ENCODE measurements at regions not wholly inside any gene's neighbourhood (a gene's known extent, or its start where the extent isn't known, plus 50 kb on each side); places are given as distances from the start of the nearest gene placed in this dataset.
"Not testable (repeated sequence)": the region's sequence is repeated elsewhere in the genome, so short reads cannot be mapped to it uniquely, and the experiment has no call there.

GRCh38 chr5:89087551-89088318 is 204.8 kb upstream of the MEF2C start:
- DNase-seq: no peak

- DNase-seq: no peak
Observed at GRCh38 chr5:89087128-89087527, 204.1 kb upstream of the MEF2C start.

- DNase-seq: no peak
Observed at GRCh38 chr5:89086390-89087086, 203.6 kb upstream of the MEF2C start.

- no peak for DNase-seq
Observed at GRCh38 chr5:89083791-89084190, 200.8 kb upstream of the MEF2C start.

DNA sequence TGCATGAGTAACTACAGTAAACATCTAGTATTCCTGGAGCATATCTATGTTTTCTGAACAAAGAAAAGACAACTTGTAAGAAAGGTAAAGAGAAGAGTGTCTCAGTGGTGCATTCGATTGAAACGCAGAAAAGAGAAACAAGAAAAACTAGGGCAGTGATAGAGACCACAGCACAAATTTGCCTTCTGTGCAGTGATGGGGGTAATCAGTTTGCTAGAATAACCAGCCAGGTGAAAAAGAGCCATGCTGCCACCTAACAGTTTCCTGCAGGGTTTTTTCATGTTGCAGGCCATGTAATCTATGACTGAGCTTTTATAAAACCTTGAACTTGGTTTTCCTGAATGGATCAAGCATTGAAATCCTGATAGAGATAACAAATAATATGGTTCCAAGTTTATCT is 198.4 kb upstream of the MEF2C start:
- no peak for DNase-seq

DNA sequence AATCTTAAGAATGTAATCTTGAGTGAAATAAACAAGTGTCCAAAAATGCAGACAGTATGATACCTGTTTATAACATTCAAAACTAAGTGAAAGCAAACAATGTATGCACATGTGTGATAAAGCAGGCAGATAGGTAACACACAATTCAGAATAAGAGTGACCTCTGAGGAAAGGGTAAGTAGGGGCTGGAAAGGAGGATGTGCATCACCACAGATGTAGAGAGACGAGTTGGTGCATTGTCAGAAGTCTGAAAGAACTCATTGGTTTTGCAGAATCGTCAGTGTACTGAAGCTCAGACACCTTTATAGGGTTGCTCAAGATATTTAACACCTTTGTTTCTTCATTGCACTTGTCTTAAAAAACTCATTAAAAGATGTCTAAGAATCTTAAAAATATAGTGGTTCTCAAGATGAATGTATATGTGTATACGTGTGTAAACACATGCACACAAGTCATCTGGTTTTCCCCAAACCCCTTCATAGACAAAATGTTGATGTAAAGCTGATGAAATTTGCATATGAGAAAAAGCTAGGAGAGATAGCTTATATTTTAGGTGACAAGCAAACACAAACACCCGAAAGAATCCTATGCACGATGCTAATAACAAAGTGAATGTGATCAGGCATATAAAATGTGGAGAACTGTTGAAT is 197.6 kb upstream of the MEF2C start:
- no peak for DNase-seq

GRCh38 chr5:89072842-89073672 is 190.1 kb upstream of the MEF2C start:
- no peak for DNase-seq

GRCh38 chr5:89071941-89072331 is 189.0 kb upstream of the MEF2C start:
- DNase-seq: no peak

GRCh38 chr5:89071101-89071940 is 188.3 kb upstream of the MEF2C start:
- DNase-seq: no peak

DNA sequence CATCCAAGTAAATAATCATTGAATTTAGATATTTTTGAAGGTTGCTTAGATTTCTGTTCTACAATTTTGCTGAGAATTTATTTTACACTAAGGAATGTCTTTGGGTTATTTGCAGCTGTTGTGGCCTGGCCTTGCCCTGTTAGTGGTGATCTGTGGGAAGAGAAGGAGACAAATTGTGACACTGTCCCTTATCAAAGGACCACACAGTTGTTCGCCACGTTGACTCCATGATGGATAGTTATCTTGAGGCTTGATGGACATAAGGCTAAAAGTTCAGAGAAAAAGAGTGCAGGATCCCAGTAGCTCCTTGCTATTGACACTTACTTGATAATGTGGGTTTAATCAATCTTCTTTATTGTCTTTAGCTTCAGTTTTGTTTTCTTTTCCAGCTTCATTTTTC is 186.6 kb upstream of the MEF2C start:
- DNase-seq: no peak

- DNase-seq: no peak
Observed at GRCh38 chr5:89067362-89067761, 184.4 kb upstream of the MEF2C start.

DNA sequence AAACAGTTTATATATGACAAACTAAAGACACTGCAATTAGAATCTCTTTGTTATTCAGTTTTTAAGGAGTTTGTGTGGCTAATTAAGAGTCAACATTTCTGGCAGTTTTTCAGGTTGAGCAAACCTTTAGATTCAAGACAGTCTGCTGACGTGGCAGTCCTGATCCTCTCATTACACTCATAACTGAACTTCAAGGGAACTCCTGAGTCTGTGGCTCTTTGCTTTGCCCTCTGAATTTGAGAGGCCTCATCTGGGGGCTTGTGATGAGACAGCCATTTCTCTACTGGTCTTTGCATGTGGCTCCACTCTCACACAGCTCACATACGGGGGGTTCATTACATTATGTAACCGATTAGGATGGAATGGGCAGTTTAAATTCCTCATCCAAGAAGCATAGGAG is 182.9 kb upstream of the MEF2C start:
- no peak for DNase-seq

DNA sequence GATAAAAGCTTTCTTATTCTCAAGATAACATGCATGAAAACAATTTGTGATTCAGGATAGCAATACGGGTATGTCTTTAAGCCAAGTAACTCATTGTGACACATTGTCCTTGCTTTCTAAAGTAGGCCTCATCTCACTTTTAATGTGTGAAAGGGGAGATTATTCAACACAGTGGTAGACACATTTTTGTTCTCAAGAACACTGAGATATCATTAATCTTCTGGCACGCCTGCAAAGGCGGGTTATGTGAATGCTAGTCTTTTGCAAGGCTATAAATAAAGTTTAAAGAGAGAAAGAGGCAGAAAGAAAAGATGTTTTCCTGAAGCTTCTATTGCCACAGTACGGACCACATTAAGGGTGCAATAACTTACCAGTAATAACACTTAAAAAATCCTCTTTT is 181.8 kb upstream of the MEF2C start:
- no peak for DNase-seq

DNA sequence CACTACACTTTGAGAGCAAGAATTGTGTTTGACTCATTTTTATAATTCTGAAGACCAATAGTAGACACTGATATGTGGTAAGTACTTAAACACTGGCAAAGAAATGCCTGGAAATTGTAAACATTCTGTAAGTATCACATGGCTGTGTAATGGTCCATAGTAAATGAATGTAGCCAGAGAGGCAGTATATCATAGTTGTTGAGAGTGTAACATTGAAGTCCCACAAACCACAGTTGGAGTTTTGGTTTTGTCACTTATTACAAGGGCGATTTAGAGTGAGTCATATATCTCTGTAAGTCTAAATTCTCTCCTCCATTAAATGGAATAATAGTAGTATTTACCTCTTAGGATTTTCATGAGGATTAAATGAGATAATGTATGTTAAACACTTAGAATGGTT is 181.1 kb upstream of the MEF2C start:
- DNase-seq: no peak

DNA sequence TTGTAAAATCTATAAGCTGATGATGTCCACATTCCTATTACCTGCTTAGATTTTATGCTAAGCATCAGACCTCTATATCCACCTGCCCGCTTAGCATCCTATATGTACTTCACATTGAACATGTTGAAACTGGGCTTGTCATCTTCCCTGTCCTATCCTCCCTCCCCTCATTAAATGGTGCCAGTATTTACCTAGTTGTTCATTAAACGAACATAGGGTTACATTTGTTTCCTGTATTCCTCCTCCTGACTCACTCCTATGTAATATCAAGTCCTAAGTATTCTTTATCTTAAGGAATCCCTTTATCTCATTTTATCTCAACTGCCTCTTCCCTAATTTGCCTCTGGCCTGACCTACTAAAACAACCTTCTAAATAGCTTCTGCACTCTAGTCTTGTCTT is 177.8 kb upstream of the MEF2C start:
- no peak for DNase-seq

- no peak for DNase-seq
Observed at GRCh38 chr5:89059274-89059673, 176.3 kb upstream of the MEF2C start.

DNA sequence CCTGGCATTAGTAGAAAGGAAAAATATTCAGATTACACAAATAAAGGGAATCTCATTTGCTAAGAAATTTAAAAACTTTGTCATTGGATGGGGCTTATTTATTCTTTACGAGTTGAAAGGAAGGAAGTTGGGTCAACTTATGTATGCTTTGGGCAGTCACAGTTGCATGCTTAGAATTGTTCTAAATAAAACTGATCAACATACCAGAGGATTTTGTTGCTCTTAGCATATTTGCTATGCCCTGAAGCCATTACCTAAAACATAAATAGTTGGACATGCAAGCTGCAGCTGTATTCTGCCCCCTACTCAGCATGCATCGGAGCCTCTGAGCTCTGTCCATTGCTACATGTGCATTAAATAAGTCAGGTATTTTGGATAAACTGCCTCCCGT is 172.7 kb upstream of the MEF2C start:
- no peak for DNase-seq

- DNase-seq: no peak
Observed at GRCh38 chr5:89055015-89055694, 172.2 kb upstream of the MEF2C start.

DNA sequence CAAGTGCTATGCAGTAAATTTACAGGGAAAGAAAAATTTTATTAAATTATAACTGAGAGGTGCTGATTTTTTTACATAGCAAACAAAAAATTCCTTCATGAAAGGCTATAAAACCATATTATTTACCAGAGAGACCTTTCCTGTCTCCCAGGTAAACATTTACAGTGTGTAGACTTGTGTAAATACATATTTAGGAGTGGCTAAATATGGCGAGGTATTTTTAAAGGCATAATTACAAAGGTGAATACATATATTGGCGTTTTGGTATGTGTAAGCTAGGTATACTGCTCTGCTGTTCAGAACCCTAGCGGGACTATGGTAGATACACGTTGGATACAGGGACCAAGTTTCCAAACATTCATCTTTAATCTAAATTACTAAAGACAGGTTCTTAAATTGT is 170.6 kb upstream of the MEF2C start:
- DNase-seq: no peak

DNA sequence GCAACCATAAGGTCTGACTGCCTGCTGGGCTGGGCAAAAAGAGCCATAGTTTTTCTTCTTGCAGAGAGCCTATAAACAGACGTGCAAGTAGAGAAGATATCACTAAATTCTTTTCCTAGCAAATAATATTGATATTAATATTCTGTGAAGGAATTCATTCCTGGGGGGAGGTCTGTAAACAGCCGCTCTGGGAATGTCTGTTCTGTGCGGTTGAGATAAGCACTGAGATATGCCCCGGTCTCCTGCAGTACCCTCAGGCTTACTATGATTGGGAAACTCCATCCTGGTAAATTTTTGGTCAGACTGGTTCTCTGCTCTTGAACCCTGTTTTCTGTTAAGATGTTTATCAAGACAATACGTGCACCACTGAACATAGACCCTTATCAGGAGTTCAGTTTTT is 167.1 kb upstream of the MEF2C start:
- not testable (repeated sequence) for DNase-seq

GRCh38 chr5:89047571-89047970 is 164.6 kb upstream of the MEF2C start:
- no peak for DNase-seq

DNA sequence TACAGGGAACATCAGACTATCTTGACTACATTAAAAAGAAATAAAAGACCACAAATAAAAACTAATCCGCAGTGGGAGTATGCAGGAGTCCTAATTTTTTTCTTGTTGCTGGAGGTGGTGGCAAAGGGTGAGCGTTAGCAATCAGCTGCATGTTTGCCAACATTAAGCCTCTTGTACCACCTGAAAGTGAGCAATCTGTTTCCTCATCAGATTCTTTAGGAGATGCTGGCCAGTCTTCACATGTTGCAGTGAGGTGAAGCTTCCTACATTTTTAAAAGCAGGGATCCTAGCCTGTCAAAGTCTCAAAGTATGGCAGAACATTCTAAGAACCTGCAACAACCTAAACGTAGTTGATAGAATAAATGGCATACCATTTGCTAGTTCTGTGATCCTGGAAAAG is 162.2 kb upstream of the MEF2C start:
- no peak for DNase-seq

Measured in NCI-H2029 treated with DMSO at 0.1 percent for 48 hours (cell line).